Cerebellar cortex (tissue), 1 donor: ENCODE measurements at regions not wholly inside any gene's neighbourhood (a gene's known extent, or its start where the extent isn't known, plus 50 kb on each side); places are given as distances from the start of the nearest gene placed in this dataset.

ENCODE experiments used
- DNase-seq: peaks from one replicate; pipeline ENCODE4 v3.0.0-alpha.2; 2015; ENCODE audit warnings: low spot score

GRCh38 chr4:13938299-13938698 is 310.8 kb upstream of the BOD1L1 start:
- DNase-seq = no peak

DNA sequence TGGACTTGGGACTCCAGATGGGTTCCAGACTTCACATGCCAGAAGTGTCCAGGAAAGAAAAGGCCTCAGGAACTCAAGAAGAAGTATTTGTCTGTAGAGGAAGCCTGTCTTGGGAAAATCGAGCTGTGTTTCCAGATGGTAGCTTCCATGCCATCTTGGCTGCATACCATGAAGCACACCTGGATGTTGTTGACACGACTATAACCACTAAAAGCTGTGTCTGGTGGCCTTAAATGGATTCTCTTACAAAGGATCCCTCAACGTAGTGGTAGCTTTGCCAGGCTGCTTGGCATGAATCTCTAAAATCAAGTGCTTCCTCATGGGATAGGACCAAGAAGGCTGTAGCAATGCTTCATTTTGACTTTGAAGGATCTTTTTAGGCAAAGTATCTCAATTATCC is 313.4 kb upstream of the BOD1L1 start:
- DNase-seq = no peak

GRCh38 chr4:13942977-13943376 is 315.5 kb upstream of the BOD1L1 start:
- no peak for DNase-seq

GRCh38 chr4:13944095-13944511 is 316.6 kb upstream of the BOD1L1 start:
- peak; percentile 94 for DNase-seq

DNA sequence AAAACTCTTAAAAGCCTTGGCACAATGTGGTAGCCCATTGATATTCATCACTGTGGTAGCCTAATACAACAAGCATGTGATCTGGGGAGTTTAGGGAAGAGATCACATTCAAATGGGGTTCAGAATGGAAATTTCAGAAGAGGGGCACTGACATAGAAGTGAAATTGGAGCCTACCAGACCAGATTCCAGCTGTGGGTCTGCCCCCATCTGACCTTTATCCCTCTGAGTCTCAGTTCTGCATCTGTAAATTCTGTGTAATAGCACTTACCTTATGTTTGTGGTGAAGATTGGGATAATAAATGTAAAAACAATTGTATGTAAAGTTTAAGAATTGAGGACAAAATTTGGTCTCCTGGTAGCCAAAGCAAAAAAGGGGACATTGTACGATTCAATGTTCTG is 320.4 kb upstream of the BOD1L1 start:
- no peak for DNase-seq

GRCh38 chr4:13950491-13950890 is 323.0 kb upstream of the BOD1L1 start:
- DNase-seq = no peak

- no peak for DNase-seq
Observed at GRCh38 chr4:13953083-13953482, 325.6 kb upstream of the BOD1L1 start.

DNA sequence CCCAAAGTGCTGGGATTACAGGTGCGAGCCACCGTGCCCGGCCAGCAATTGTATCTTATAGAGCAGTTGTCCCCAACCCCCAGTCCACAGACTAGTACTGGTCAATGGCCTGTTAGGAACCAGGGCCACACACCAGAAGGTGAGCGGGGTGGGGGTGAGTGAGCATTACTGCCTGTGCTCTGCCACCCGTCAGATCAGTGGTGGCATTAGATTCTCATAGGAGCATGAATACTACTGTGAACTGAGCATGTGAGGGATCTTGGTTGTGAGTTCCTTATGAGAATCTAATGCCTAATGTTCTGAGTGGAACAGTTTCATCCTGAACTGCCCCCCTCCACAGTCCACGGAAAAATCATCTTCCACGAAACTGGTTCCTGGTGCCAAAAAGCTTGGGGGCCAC is 328.0 kb upstream of the BOD1L1 start:
- no peak for DNase-seq

DNA sequence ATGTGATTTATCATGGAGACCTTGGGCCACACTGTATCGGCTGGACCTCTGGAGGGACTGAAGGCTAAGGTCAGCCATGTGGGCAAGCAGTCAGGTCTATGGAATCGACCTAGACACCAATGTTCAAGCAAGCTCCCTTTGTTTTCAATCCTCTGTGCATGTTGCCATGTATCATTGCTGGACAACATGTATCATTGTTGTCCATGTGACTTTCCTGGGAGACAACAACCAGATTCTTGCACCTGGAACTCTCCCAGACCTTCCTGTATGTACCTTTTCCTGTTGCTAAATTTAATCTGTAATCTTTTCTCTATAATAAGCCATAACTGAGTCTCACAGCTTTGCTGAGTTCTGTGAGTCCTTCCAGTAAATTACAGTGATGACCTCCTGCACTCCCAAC is 329.4 kb upstream of the BOD1L1 start:
- DNase-seq = no peak

GRCh38 chr4:13957871-13958270 is 330.3 kb upstream of the BOD1L1 start:
- no peak for DNase-seq

DNA sequence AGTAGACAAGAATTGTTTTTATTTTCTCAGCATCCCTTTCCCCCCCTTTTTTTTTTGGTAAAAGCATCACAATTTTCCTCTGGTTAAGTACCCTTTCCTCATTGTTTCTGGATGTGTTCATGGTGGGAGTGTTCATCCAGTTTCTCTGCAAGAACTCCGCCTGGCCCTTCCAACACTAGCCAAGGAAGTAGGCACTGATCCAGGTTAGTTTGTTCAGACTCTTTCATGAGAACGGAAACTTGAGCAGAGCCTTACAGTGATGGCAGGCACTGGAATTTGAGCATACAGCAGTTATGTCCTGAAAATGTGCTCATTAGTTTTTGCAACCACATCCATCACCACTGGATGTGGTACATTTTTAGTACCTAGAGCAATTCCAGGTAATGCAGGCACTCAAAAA is 336.1 kb upstream of the BOD1L1 start:
- DNase-seq = no peak

DNA sequence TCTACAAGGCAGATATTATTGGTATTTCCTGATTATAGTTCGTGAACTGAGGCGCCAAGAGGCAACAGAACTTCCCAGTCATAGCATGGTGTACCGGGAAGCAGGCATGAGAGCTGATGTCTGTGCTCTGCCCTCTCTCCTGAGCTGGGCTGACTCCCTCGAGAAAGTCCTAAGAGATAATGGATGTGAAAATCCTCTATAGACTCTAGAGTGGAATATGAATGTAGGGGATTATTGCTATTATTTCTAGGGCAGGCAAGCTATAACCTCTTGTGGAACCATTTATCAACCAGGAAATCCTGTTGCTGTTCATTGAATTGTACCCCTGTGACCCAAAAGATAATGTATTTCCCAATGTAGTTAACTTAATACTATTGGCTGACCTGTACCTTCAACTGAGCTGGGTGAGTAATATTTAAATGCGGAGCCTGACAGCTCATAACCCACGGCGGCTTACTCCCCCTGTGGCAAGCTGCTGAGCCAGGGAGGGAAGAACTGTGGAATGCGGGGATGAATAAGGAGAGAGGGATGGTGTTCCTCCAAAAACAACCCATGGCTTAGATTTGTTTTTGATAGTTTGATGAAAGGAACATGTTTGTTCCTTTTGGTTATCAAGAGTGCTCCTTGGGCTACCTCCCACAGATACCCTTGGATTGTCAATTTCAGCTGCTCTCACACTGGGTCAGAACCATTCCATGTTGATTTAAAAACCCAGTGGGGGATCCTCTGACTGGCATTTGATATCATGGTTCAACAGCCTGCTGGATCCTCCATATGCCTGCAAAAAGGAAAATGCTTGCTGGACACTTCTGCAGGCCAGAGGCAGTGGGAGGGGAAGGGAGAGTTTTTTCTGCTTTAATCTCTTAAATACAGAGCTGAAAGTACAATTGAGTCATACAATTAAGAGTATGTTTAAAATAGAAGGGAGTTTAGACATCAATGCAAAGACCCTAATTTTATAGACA is 339.0 kb upstream of the BOD1L1 start:
- DNase-seq = no peak

- DNase-seq = no peak
Observed at GRCh38 chr4:13968723-13969122, 341.2 kb upstream of the BOD1L1 start.

GRCh38 chr4:13970349-13970748 is 342.8 kb upstream of the BOD1L1 start:
- DNase-seq = no peak

DNA sequence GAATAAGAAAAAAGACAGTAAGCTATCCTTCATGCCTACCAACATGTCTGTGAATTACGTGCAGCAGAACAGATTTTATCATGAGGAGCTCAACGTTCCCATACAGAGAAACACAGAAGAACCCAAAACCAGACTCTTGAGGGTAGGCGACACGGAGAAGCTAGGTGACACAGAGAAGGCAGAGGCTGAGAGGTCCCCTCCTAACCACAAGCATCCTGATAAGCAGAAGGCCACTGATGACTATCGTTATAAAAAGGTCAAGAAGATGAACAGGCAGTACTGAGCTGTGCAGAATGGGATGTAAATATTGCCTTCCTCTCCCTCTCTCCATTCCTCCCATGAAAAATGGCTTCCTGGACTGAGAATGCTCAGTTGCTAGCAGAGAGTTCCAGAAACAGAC is 350.2 kb upstream of the BOD1L1 start:
- DNase-seq = no peak

- DNase-seq = no peak
Observed at GRCh38 chr4:13980317-13981310, 353.1 kb upstream of the BOD1L1 start.

- DNase-seq = no peak
Observed at GRCh38 chr4:13981499-13981898, 354.0 kb upstream of the BOD1L1 start.

DNA sequence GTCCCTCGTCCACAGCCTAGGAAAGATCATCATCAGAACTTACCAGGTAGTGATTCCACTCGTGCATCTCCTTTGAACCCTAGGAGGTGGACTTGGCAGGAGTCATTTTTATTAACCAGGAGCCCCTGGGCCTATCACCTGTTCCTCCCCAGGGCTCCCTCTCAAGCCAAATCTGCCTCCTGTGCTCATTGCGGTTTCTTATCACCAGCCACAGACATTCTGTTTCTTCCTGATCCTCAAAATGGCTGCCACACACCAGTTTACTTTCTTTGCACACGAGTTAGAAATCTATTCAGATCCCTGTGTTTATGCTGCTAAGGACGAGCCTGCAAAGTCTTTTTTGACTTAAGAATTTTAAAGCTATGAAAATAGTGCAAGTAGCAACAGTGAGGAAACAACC is 354.5 kb upstream of the BOD1L1 start:
- DNase-seq = no peak

- DNase-seq = no peak
Observed at GRCh38 chr4:13983189-13983790, 355.8 kb upstream of the BOD1L1 start.

- no peak for DNase-seq
Observed at GRCh38 chr4:13984991-13985800, 357.7 kb upstream of the BOD1L1 start.

- DNase-seq = no peak
Observed at GRCh38 chr4:13985837-13986236, 358.3 kb upstream of the BOD1L1 start.
